PC-9 (cell line): ENCODE measurements at regions not wholly inside any gene's neighbourhood (a gene's known extent, or its start where the extent isn't known, plus 50 kb on each side); places are given as distances from the start of the nearest gene placed in this dataset.
"Not testable (repeated sequence)": the region's sequence is repeated elsewhere in the genome, so short reads cannot be mapped to it uniquely, and the experiment has no call there.

Source experiments
- BruUV-seq: library from RNA; stranded (reverse); fragments of 400-500 nt; replicated peaks from 2 replicates; lab custom pipeline; 2021; lab: Mats Ljungman, UMichigan
- CTCF ChIA-PET: fragments of 300-600 bp; sonication (Branson Sonifier 250); formaldehyde crosslinking; loops from one replicate; lab custom pipeline; 2022; ENCODE audit warnings: antibody characterized with exemption; lab: Charles Lee
- POLR2A ChIA-PET: fragments of 300-600 bp; sonication (Branson Sonifier 250); formaldehyde crosslinking; loops from one replicate; lab custom pipeline; 2022; ENCODE audit warnings: antibody characterized with exemption; ENCODE audit not compliant: unreplicated experiment; lab: Charles Lee
- DNase-seq, 2 experiments: peaks; one replicate each; pipeline versions ENCODE4 v3.0.0 to v3.0.0-alpha.2; 2015 to 2022; ENCODE audit warnings: mixed read lengths in 1 of 2
- H2AFZ ChIP-seq: fragments of 200-600 bp; sonication (generic); 2 replicates; pipeline ENCODE4 v1.8.1; 2017; ENCODE audit warnings: antibody characterized with exemption
- H3F3A ChIP-seq: fragments of 200-600 bp; sonication (generic); 2 replicates; pipeline ENCODE4 v1.8.1; 2017; ENCODE audit warnings: antibody characterized with exemption, mild to moderate bottlenecking, low read depth; ENCODE audit not compliant: insufficient read depth
- H3K27ac ChIP-seq: fragments of 200-600 bp; sonication (generic); 2 replicates; pipeline ENCODE4 v1.6.1; 2016; ENCODE audit warnings: mixed run types
- H3K27me3 ChIP-seq: fragments of 200-600 bp; sonication (generic); 2 replicates; pipeline ENCODE4 v1.6.1; 2016; ENCODE audit warnings: low read depth, mixed run types; ENCODE audit not compliant: insufficient read depth
- H3K36me3 ChIP-seq: fragments of 200-600 bp; sonication (generic); 2 replicates; pipeline ENCODE4 v1.6.1; 2016; ENCODE audit warnings: low read depth, mixed run types
- H3K4me1 ChIP-seq: fragments of 200-600 bp; sonication (generic); replicated peaks from 2 replicates; pipeline ENCODE4 v1.6.1; 2016; ENCODE audit warnings: mixed run types; ENCODE audit not compliant: insufficient read depth
- H3K4me2 ChIP-seq: fragments of 200-600 bp; sonication (generic); 2 replicates; pipeline ENCODE4 v1.6.1; 2017; ENCODE audit warnings: mixed run types
- H3K4me3 ChIP-seq: fragments of 200-600 bp; sonication (generic); 2 replicates; pipeline ENCODE4 v1.6.1; 2016; ENCODE audit warnings: mixed run types
- H3K79me2 ChIP-seq: fragments of 200-600 bp; sonication (generic); 2 replicates; pipeline ENCODE4 v1.6.1; 2017; ENCODE audit warnings: low read depth, mixed run types
- H3K9me2 ChIP-seq: fragments of 200-600 bp; sonication (generic); 2 replicates; pipeline ENCODE4 v1.8.1; 2017; ENCODE audit warnings: mild to moderate bottlenecking; ENCODE audit not compliant: insufficient read depth
- H3K9me3 ChIP-seq: fragments of 200-600 bp; sonication (generic); 2 replicates; pipeline ENCODE4 v1.8.1; 2016; ENCODE audit warnings: low read depth; ENCODE audit not compliant: insufficient read depth
- H4K20me1 ChIP-seq: fragments of 200-600 bp; sonication (generic); 2 replicates; pipeline ENCODE4 v1.8.1; 2017; ENCODE audit not compliant: insufficient read depth
- CTCF ChIP-seq: fragments of 200-600 bp; sonication (generic); conservative IDR thresholded peaks from 2 replicates; pipeline ENCODE4 v1.6.1; 2017; ENCODE audit warnings: mixed run types, antibody characterized with exemption, mild to moderate bottlenecking, moderate library complexity
- EZH2 ChIP-seq: fragments of 200-600 bp; sonication (generic); IDR thresholded peaks from 2 replicates; pipeline ENCODE4 v1.8.0; 2017; ENCODE audit warnings: antibody characterized with exemption, low read depth
- intact Hi-C: fragments of 100-400 bp; cut with micrococcal nuclease; formaldehyde crosslinking; loops from one replicate; pipeline ENCODE4 v1.10.0; 2022; ENCODE audit not compliant: unreplicated experiment

- TF ChIP-seq CTCF (no peak), EZH2 (no peak)
- H3K4me3 ChIP-seq: no peak overlapping the region
- H2AFZ ChIP-seq: no peak overlapping the region
- H4K20me1 ChIP-seq: no peaks in the 10 kb centered on the region
- H3K36me3 ChIP-seq: no peaks in the 10 kb centered on the region
- no peak overlapping the region for H3K4me2 ChIP-seq
- H3K27me3 ChIP-seq: no peaks in the 10 kb centered on the region
- no TSS peak for BruUV-seq
- H3K4me1 ChIP-seq: no peaks in the 10 kb centered on the region
- no peak overlapping the region for H3K27ac ChIP-seq
- intact Hi-C loops: no loop called here
- no peaks in the 10 kb centered on the region for H3K9me2 ChIP-seq
- ChIA-PET POLR2A (no interaction called here), CTCF (no interaction called here)
- H3F3A ChIP-seq: no peaks in the 10 kb centered on the region
- no peaks in the 10 kb centered on the region for H3K9me3 ChIP-seq
- DNase-seq: no peak
- H3K79me2 ChIP-seq: no peaks in the 10 kb centered on the region
Observed at GRCh38 chr5:154676508-154676907, 78.7 kb upstream of the LARP1 start.

GRCh38 chr5:154674029-154674428 is 81.1 kb upstream of the LARP1 start:
- H3K27ac ChIP-seq: no peak overlapping the region
- CTCF ChIA-PET: no interaction called here
- no peaks in the 10 kb centered on the region for H3K36me3 ChIP-seq
- no peaks in the 10 kb centered on the region for H3K4me1 ChIP-seq
- no peak overlapping the region for H2AFZ ChIP-seq
- H3K4me2 ChIP-seq: no peak overlapping the region
- H3K9me2 ChIP-seq: no peaks in the 10 kb centered on the region
- no peak for TF ChIP-seq CTCF
- TF ChIP-seq EZH2: no peak
- H4K20me1 ChIP-seq: no peaks in the 10 kb centered on the region
- intact Hi-C loops: no loop called here
- POLR2A ChIA-PET: no interaction called here
- DNase-seq: no peak
- H3K79me2 ChIP-seq: no peaks in the 10 kb centered on the region
- H3F3A ChIP-seq: no peaks in the 10 kb centered on the region
- H3K4me3 ChIP-seq: no peak overlapping the region
- H3K27me3 ChIP-seq: no peaks in the 10 kb centered on the region
- H3K9me3 ChIP-seq: no peaks in the 10 kb centered on the region
- no TSS peak for BruUV-seq

- no peaks in the 10 kb centered on the region for H3F3A ChIP-seq
- no peak overlapping the region for H3K27ac ChIP-seq
- no peaks in the 10 kb centered on the region for H3K27me3 ChIP-seq
- no peak overlapping the region for H2AFZ ChIP-seq
- no peaks in the 10 kb centered on the region for H3K4me1 ChIP-seq
- ChIA-PET CTCF (no interaction called here), POLR2A (no interaction called here)
- no peak overlapping the region for H3K4me2 ChIP-seq
- no peaks in the 10 kb centered on the region for H4K20me1 ChIP-seq
- H3K36me3 ChIP-seq: no peaks in the 10 kb centered on the region
- H3K9me2 ChIP-seq: no peaks in the 10 kb centered on the region
- no peaks in the 10 kb centered on the region for H3K9me3 ChIP-seq
- TF ChIP-seq CTCF (no peak), EZH2 (no peak)
- no peak for DNase-seq
- no TSS peak for BruUV-seq
- H3K79me2 ChIP-seq: no peaks in the 10 kb centered on the region
- intact Hi-C loops: no loop called here
- no peak overlapping the region for H3K4me3 ChIP-seq
Observed at GRCh38 chr5:154673506-154673905, 81.7 kb upstream of the LARP1 start.

GRCh38 chr5:154669913-154670312 is 85.3 kb upstream of the LARP1 start:
- H3K4me3 ChIP-seq, DNase-seq, H3K4me2 ChIP-seq, POLR2A ChIA-PET, BruUV-seq, H3K9me2 ChIP-seq, H3K36me3 ChIP-seq, H3K9me3 ChIP-seq, H3K27ac ChIP-seq, CTCF ChIA-PET, H4K20me1 ChIP-seq, H3F3A ChIP-seq, H2AFZ ChIP-seq, H3K27me3 ChIP-seq, intact Hi-C loops, H3K79me2 ChIP-seq, H3K4me1 ChIP-seq: not testable (repeated sequence)
